Right atrium auricular region (tissue), 2 donors: ENCODE measurements at regions not wholly inside any gene's neighbourhood (a gene's known extent, or its start where the extent isn't known, plus 50 kb on each side); places are given as distances from the start of the nearest gene placed in this dataset.

ENCODE experiments used
- DNase-seq: peaks from one replicate; pipeline ENCODE4 v3.0.0-alpha.2; 2019; ENCODE audit warnings: low spot score
- H3K27ac ChIP-seq, 2 donors: fragments of 200-600 bp; sonication (generic); 1 replicate in 1 of 2; 2 replicates in 1 of 2; pipeline ENCODE4 v1.5.1; 2016 to 2019
- H3K27me3 ChIP-seq, 2 donors: fragments of 200-600 bp; sonication (generic); one replicate each; pipeline versions ENCODE4 v1.5.1 to v1.6.0; 2017 to 2019
- H3K36me3 ChIP-seq: fragments of 200-600 bp; sonication (generic); one replicate; pipeline ENCODE4 v1.5.1; 2016
- H3K4me1 ChIP-seq, 2 donors: fragments of 200-600 bp; sonication (generic); one replicate each; pipeline versions ENCODE4 v1.5.1 to v1.6.0; 2017 to 2019
- H3K4me3 ChIP-seq, 2 donors: fragments of 200-600 bp; sonication (generic); 1 replicate in 1 of 2; 2 replicates in 1 of 2; pipeline ENCODE4 v1.5.1; 2017 to 2019; ENCODE audit warnings: mild to moderate bottlenecking in 1 of 2, moderate library complexity in 1 of 2
- H3K9me3 ChIP-seq, 2 donors: fragments of 200-600 bp; sonication (generic); one replicate each; pipeline ENCODE4 v1.5.1; 2019
- TF ChIP-seq, protein P1 (sequence below), 2 donors: fragments of 200-600 bp; sonication (generic); IDR thresholded peaks; one replicate each; pipeline ENCODE4 v1.5.1; 2019; ENCODE audit warnings: antibody characterized with exemption in 2 of 2

GRCh38 chr2:12052796-12053195 is 306.4 kb downstream of the LPIN1 start:
- no peak overlapping the region for H3K27ac ChIP-seq
- TF ChIP-seq, protein P1, sequence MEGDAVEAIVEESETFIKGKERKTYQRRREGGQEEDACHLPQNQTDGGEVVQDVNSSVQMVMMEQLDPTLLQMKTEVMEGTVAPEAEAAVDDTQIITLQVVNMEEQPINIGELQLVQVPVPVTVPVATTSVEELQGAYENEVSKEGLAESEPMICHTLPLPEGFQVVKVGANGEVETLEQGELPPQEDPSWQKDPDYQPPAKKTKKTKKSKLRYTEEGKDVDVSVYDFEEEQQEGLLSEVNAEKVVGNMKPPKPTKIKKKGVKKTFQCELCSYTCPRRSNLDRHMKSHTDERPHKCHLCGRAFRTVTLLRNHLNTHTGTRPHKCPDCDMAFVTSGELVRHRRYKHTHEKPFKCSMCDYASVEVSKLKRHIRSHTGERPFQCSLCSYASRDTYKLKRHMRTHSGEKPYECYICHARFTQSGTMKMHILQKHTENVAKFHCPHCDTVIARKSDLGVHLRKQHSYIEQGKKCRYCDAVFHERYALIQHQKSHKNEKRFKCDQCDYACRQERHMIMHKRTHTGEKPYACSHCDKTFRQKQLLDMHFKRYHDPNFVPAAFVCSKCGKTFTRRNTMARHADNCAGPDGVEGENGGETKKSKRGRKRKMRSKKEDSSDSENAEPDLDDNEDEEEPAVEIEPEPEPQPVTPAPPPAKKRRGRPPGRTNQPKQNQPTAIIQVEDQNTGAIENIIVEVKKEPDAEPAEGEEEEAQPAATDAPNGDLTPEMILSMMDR (IDR thresholded peaks at IDR 0.05) = no peak
- H3K36me3 ChIP-seq = no peaks in the 10 kb centered on the region
- H3K27me3 ChIP-seq = no peaks in the 10 kb centered on the region
- no peak overlapping the region for H3K4me3 ChIP-seq
- H3K4me1 ChIP-seq = no peaks in the 10 kb centered on the region
- no peak for DNase-seq
- H3K9me3 ChIP-seq = no peaks in the 10 kb centered on the region

- Histone ChIP-seq H3K36me3 (no peaks in the 10 kb centered on the region), H3K27me3 (no peaks in the 10 kb centered on the region), H3K4me1 (no peaks in the 10 kb centered on the region), H3K9me3 (no peaks in the 10 kb centered on the region), H3K27ac (no peak overlapping the region), H3K4me3 (no peak overlapping the region)
- no peak for DNase-seq
- TF ChIP-seq, protein P1 (IDR thresholded peaks at IDR 0.05) = no peak
These were observed 308.7 kb downstream of the LPIN1 start for GRCh38 chr2:12054956-12055618.

DNA sequence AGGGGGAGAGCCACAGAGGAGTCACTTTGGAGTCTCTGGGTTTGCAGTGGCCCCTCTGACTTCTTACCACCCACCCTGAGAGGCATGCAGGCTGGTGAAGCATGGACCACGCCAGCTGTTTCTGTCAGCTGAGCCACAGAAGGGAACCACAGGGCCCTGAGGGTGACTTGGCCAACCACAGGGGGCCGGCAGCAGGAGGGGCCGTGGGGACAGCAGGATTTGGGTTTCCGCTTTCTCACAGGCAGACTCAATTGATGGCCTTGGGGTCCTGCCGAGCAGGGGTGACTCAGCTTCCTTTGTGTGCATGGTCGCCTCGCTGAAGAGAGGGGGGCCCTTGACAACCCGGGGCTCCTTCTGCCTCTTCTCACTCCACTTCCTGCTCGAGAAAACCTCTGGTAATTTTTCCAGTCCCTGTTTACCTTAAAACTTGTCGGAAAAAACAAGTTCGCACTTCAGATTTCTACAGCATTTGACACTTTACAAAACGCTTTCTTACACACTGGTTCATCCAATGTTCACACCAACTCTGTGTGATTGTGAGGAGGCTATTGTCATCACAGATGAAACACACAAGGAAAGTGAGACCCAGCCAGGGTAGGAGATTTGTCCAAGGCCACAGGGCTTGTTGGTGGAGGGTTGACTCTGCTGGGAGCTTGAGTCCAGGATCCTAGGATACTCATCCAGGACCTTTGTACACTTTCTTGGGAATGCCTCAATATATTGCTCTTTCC is 311.2 kb downstream of the LPIN1 start:
- Histone ChIP-seq H3K27me3 (no peaks in the 10 kb centered on the region), H3K4me1 (no peaks in the 10 kb centered on the region), H3K4me3 (no peak overlapping the region), H3K9me3 (no peaks in the 10 kb centered on the region), H3K27ac (no peak overlapping the region), H3K36me3 (no peaks in the 10 kb centered on the region)
- no peak for DNase-seq
- TF ChIP-seq, protein P1 (IDR thresholded peaks at IDR 0.05) = no peak

GRCh38 chr2:12059616-12060441 is 313.4 kb downstream of the LPIN1 start:
- no peaks in the 10 kb centered on the region for H3K4me1 ChIP-seq
- DNase-seq = no peak
- H3K4me3 ChIP-seq = no peak overlapping the region
- H3K27me3 ChIP-seq = no peaks in the 10 kb centered on the region
- no peak overlapping the region for H3K27ac ChIP-seq
- TF ChIP-seq, protein P1 (IDR thresholded peaks at IDR 0.05) = no peak
- no peaks in the 10 kb centered on the region for H3K36me3 ChIP-seq
- no peaks in the 10 kb centered on the region for H3K9me3 ChIP-seq

GRCh38 chr2:12060886-12061285 is 314.5 kb downstream of the LPIN1 start:
- H3K27ac ChIP-seq = no peak overlapping the region
- H3K4me3 ChIP-seq = no peak overlapping the region
- no peaks in the 10 kb centered on the region for H3K36me3 ChIP-seq
- H3K4me1 ChIP-seq = no peaks in the 10 kb centered on the region
- DNase-seq = no peak
- H3K9me3 ChIP-seq = no peaks in the 10 kb centered on the region
- no peaks in the 10 kb centered on the region for H3K27me3 ChIP-seq
- TF ChIP-seq, protein P1 (IDR thresholded peaks at IDR 0.05) = no peak
